ENCODE measurements at regions not wholly inside any gene's neighbourhood (a gene's known extent, or its start where the extent isn't known, plus 50 kb on each side); places are given as distances from the start of the nearest gene placed in this dataset.
A peak's percentile ranks its signal among the peaks of the same experiment; 100 is the strongest.

- H3K27ac ChIP-seq (ENCODE audit: low read depth, low read length): no peak overlapping the region
- no peaks in the 10 kb centered on the region for H3K4me1 ChIP-seq (ENCODE audit: insufficient read depth, low read length)
- Mint-ChIP-seq H3K9me3 (peaks cover 13 to 25% (median 16%) of the 10 kb centered on the region in 5 donors), H3K4me3 (no peak overlapping the region), H3K27ac (no peak overlapping the region), H3K27me3 (no peaks in the 10 kb centered on the region), H3K4me1 (no peaks in the 10 kb centered on the region), H3K36me3 (no peaks in the 10 kb centered on the region)
- H3K27me3 ChIP-seq (ENCODE audit: insufficient read depth, low read length, poor library complexity, severe bottlenecking): no peaks in the 10 kb centered on the region
- no peak overlapping the region for H3K4me3 ChIP-seq (ENCODE audit: low read length)
- POLR2A ChIA-PET: no interaction called here
- no peaks in the 10 kb centered on the region for H3K9me3 ChIP-seq (ENCODE audit: low read length)
- DNase-seq: no peak
- no peaks in the 10 kb centered on the region for H3K36me3 ChIP-seq (ENCODE audit: insufficient read depth, low read length)
- CTCF ChIA-PET: no interaction called here
Observed at GRCh38 chr21:19810779-19811178, 1187.4 kb upstream of the NCAM2 start.

- H3K27me3 ChIP-seq (ENCODE audit: insufficient read depth, low read length, poor library complexity, severe bottlenecking): no peaks in the 10 kb centered on the region
- Mint-ChIP-seq H3K9me3 (peaks cover 7 to 26% (median 10%) of the 10 kb centered on the region in 5 donors), H3K27me3 (peaks cover 0 to 2% of the 10 kb centered on the region in 2 donors), H3K4me1 (no peaks in the 10 kb centered on the region), H3K27ac (no peak overlapping the region), H3K4me3 (no peak overlapping the region), H3K36me3 (no peaks in the 10 kb centered on the region)
- H3K36me3 ChIP-seq (ENCODE audit: insufficient read depth, low read length): no peaks in the 10 kb centered on the region
- POLR2A ChIA-PET: no interaction called here
- CTCF ChIA-PET: no interaction called here
- H3K4me3 ChIP-seq (ENCODE audit: low read length): no peak overlapping the region
- no peaks in the 10 kb centered on the region for H3K9me3 ChIP-seq (ENCODE audit: low read length)
- H3K4me1 ChIP-seq (ENCODE audit: insufficient read depth, low read length): no peaks in the 10 kb centered on the region
- H3K27ac ChIP-seq (ENCODE audit: low read depth, low read length): no peak overlapping the region
- no peak for DNase-seq
Observed at GRCh38 chr21:19830446-19830845, 1167.8 kb upstream of the NCAM2 start.

GRCh38 chr21:19832551-19832950 lies 1165.7 kb upstream of the NCAM2 start:
- peaks cover 0 to 31% (median 6%) of the 10 kb centered on the region in 5 donors for H3K9me3 Mint-ChIP-seq
- Histone ChIP-seq H3K27me3 (ENCODE audit: insufficient read depth, low read length, poor library complexity, severe bottlenecking) (no peaks in the 10 kb centered on the region), H3K4me1 (ENCODE audit: insufficient read depth, low read length) (no peaks in the 10 kb centered on the region), H3K36me3 (ENCODE audit: insufficient read depth, low read length) (no peaks in the 10 kb centered on the region), H3K4me3 (ENCODE audit: low read length) (no peak overlapping the region), H3K9me3 (ENCODE audit: low read length) (no peaks in the 10 kb centered on the region), H3K27ac (ENCODE audit: low read depth, low read length) (no peak overlapping the region)
- ChIA-PET CTCF (no interaction called here), POLR2A (no interaction called here)
- H3K4me3 Mint-ChIP-seq: no peak overlapping the region
- no peaks in the 10 kb centered on the region for H3K4me1 Mint-ChIP-seq
- H3K27ac Mint-ChIP-seq: no peak overlapping the region
- DNase-seq: no peak
- H3K36me3 Mint-ChIP-seq: no peaks in the 10 kb centered on the region
- H3K27me3 Mint-ChIP-seq: peaks cover 0 to 2% of the 10 kb centered on the region in 2 donors

GRCh38 chr21:19833082-19833481 lies 1165.1 kb upstream of the NCAM2 start:
- Mint-ChIP-seq H3K4me3 (no peak overlapping the region), H3K4me1 (no peaks in the 10 kb centered on the region), H3K27me3 (peaks cover 0 to 2% of the 10 kb centered on the region in 2 donors), H3K27ac (no peak overlapping the region), H3K36me3 (no peaks in the 10 kb centered on the region), H3K9me3 (peaks cover 0 to 32% (median 6%) of the 10 kb centered on the region in 5 donors)
- Histone ChIP-seq H3K9me3 (ENCODE audit: low read length) (no peaks in the 10 kb centered on the region), H3K27me3 (ENCODE audit: insufficient read depth, low read length, poor library complexity, severe bottlenecking) (no peaks in the 10 kb centered on the region), H3K4me1 (ENCODE audit: insufficient read depth, low read length) (no peaks in the 10 kb centered on the region), H3K36me3 (ENCODE audit: insufficient read depth, low read length) (no peaks in the 10 kb centered on the region), H3K4me3 (ENCODE audit: low read length) (no peak overlapping the region), H3K27ac (ENCODE audit: low read depth, low read length) (no peak overlapping the region)
- CTCF ChIA-PET: no interaction called here
- POLR2A ChIA-PET: no interaction called here
- no peak for DNase-seq

GRCh38 chr21:19842601-19843000 lies 1155.6 kb upstream of the NCAM2 start:
- ChIA-PET CTCF (no interaction called here), POLR2A (no interaction called here)
- H3K36me3 Mint-ChIP-seq: no peaks in the 10 kb centered on the region
- no peak for DNase-seq
- Histone ChIP-seq H3K4me3 (ENCODE audit: low read length) (no peak overlapping the region), H3K4me1 (ENCODE audit: insufficient read depth, low read length) (no peaks in the 10 kb centered on the region), H3K27ac (ENCODE audit: low read depth, low read length) (no peak overlapping the region), H3K36me3 (ENCODE audit: insufficient read depth, low read length) (no peaks in the 10 kb centered on the region), H3K27me3 (ENCODE audit: insufficient read depth, low read length, poor library complexity, severe bottlenecking) (no peaks in the 10 kb centered on the region), H3K9me3 (ENCODE audit: low read length) (no peaks in the 10 kb centered on the region)
- peaks cover 1 to 35% (median 4%) of the 10 kb centered on the region in 5 donors for H3K9me3 Mint-ChIP-seq
- H3K4me1 Mint-ChIP-seq: no peaks in the 10 kb centered on the region
- H3K27me3 Mint-ChIP-seq: no peaks in the 10 kb centered on the region
- no peak overlapping the region for H3K27ac Mint-ChIP-seq
- no peak overlapping the region for H3K4me3 Mint-ChIP-seq

GRCh38 chr21:19844334-19844733 lies 1153.9 kb upstream of the NCAM2 start:
- no peak overlapping the region for H3K4me3 Mint-ChIP-seq
- Histone ChIP-seq H3K27ac (ENCODE audit: low read depth, low read length) (no peak overlapping the region), H3K4me1 (ENCODE audit: insufficient read depth, low read length) (no peaks in the 10 kb centered on the region), H3K27me3 (ENCODE audit: insufficient read depth, low read length, poor library complexity, severe bottlenecking) (no peaks in the 10 kb centered on the region), H3K36me3 (ENCODE audit: insufficient read depth, low read length) (no peaks in the 10 kb centered on the region), H3K9me3 (ENCODE audit: low read length) (no peaks in the 10 kb centered on the region), H3K4me3 (ENCODE audit: low read length) (no peak overlapping the region)
- no peak overlapping the region for H3K27ac Mint-ChIP-seq
- POLR2A ChIA-PET: no interaction called here
- no peaks in the 10 kb centered on the region for H3K36me3 Mint-ChIP-seq
- no peak for DNase-seq
- no peaks in the 10 kb centered on the region for H3K4me1 Mint-ChIP-seq
- H3K27me3 Mint-ChIP-seq: no peaks in the 10 kb centered on the region
- CTCF ChIA-PET: no interaction called here
- H3K9me3 Mint-ChIP-seq: peaks cover 0 to 31% (median 4%) of the 10 kb centered on the region in 5 donors

- Histone ChIP-seq H3K4me1 (ENCODE audit: insufficient read depth, low read length) (no peaks in the 10 kb centered on the region), H3K9me3 (ENCODE audit: low read length) (no peaks in the 10 kb centered on the region), H3K36me3 (ENCODE audit: insufficient read depth, low read length) (no peaks in the 10 kb centered on the region), H3K4me3 (ENCODE audit: low read length) (no peak overlapping the region), H3K27me3 (ENCODE audit: insufficient read depth, low read length, poor library complexity, severe bottlenecking) (no peaks in the 10 kb centered on the region), H3K27ac (ENCODE audit: low read depth, low read length) (no peak overlapping the region)
- Mint-ChIP-seq H3K9me3 (peaks cover 6 to 18% (median 11%) of the 10 kb centered on the region in 5 donors), H3K4me3 (no peak overlapping the region), H3K27ac (no peak overlapping the region), H3K27me3 (no peaks in the 10 kb centered on the region), H3K36me3 (no peaks in the 10 kb centered on the region), H3K4me1 (no peaks in the 10 kb centered on the region)
- DNase-seq: no peak
- ChIA-PET POLR2A (no interaction called here), CTCF (no interaction called here)
Observed at GRCh38 chr21:19850157-19850556, 1148.1 kb upstream of the NCAM2 start.

- Mint-ChIP-seq H3K27me3 (no peaks in the 10 kb centered on the region), H3K4me3 (no peak overlapping the region), H3K4me1 (no peaks in the 10 kb centered on the region), H3K27ac (no peak overlapping the region), H3K36me3 (no peaks in the 10 kb centered on the region), H3K9me3 (peaks cover 9 to 22% (median 12%) of the 10 kb centered on the region in 5 donors)
- DNase-seq: peak in 1 of 5 donors; percentile 0
- ChIA-PET POLR2A (no interaction called here), CTCF (no interaction called here)
- Histone ChIP-seq H3K4me3 (ENCODE audit: low read length) (no peak overlapping the region), H3K4me1 (ENCODE audit: insufficient read depth, low read length) (no peaks in the 10 kb centered on the region), H3K27me3 (ENCODE audit: insufficient read depth, low read length, poor library complexity, severe bottlenecking) (no peaks in the 10 kb centered on the region), H3K36me3 (ENCODE audit: insufficient read depth, low read length) (no peaks in the 10 kb centered on the region), H3K9me3 (ENCODE audit: low read length) (no peaks in the 10 kb centered on the region), H3K27ac (ENCODE audit: low read depth, low read length) (no peak overlapping the region)
Observed at GRCh38 chr21:19853061-19853460, 1145.1 kb upstream of the NCAM2 start.
